ENCODE measurements at regions not wholly inside any gene's neighbourhood (a gene's known extent, or its start where the extent isn't known, plus 50 kb on each side); places are given as distances from the start of the nearest gene placed in this dataset.
"Not testable (repeated sequence)": the region's sequence is repeated elsewhere in the genome, so short reads cannot be mapped to it uniquely, and the experiment has no call there.

DNA sequence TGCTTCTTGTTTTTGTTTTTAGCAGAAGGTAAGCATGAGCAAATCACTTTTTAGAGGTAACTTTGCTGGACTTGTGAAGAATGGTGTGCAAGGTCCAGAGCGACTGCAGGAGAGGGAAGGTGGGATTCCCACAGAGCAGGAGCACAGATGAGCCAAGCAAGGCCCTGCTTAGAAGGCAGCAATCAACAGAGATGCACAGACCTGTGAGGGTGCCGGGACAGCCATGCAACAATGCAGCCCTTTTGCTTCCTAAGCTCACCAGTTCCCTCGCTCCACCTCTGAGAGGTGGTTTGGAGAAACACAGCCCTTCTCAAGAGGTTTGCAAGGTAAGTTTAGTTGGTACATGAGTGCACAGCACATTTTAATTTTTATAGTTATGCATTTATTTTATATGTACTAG, 85.1 kb upstream of the FBXO28 start:
- not testable (repeated sequence) for DNase-seq

DNA sequence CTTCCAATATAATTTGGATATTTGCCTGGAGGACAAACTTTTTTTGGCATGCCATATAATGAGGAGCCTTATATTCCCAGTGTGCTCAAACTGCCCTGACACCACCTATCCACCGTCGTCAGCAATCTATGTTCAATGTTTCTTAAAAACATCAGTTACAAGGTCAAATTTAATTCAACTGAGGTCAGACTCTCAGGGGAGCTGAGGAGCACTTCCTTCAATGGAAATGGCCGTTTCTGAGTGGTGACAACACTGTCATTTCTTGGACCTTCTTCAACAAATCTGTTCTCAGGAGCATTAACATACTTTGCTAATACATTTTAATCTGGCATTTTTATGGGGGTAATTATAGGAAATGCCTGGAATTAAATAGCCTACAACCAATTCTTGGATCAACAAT, 90.8 kb upstream of the FBXO28 start:
- not testable (repeated sequence) for DNase-seq

DNA sequence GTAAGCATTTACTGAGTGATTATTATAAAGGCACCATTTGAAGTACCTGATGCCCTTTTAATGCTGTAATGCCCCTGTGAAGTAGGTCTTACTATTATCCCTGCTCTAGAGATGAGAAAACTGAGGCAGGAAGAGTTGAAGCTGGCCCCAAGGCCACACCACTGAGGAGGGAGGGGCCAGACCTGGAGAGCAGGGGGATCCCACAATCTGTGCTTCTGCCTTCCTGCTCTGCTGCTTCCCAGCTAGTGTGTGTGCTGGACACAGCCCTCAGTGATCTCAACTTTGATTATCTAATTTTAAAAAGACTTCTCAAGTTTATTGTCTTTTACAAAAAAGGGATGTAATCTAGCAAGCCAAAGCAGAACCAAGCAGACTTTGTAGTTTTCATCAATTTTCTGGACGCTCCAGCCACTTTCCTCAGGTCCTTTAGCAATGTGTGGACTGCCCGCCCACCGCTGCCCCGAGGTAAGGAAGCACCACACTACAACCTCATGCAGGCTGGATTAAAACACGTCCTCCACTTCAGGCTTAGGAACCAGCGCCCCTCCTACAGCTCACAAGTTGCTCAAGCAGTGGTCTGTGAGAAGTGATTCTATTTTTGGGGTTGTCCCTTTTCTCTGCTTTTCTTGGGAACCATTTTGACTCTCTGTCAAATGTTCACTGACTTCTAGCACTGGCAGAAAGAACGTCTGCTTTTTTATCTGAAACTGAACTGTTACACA, 91.5 kb upstream of the FBXO28 start:
- not testable (repeated sequence) for DNase-seq

GRCh38 chr1:224019866-224020265, 94.0 kb upstream of the FBXO28 start:
- not testable (repeated sequence) for DNase-seq

- not testable (repeated sequence) for DNase-seq
Measured at GRCh38 chr1:224015782-224016181, 98.1 kb upstream of the FBXO28 start.

- no peak for DNase-seq
Measured at GRCh38 chr1:224014330-224014649, 99.6 kb upstream of the FBXO28 start.

DNA sequence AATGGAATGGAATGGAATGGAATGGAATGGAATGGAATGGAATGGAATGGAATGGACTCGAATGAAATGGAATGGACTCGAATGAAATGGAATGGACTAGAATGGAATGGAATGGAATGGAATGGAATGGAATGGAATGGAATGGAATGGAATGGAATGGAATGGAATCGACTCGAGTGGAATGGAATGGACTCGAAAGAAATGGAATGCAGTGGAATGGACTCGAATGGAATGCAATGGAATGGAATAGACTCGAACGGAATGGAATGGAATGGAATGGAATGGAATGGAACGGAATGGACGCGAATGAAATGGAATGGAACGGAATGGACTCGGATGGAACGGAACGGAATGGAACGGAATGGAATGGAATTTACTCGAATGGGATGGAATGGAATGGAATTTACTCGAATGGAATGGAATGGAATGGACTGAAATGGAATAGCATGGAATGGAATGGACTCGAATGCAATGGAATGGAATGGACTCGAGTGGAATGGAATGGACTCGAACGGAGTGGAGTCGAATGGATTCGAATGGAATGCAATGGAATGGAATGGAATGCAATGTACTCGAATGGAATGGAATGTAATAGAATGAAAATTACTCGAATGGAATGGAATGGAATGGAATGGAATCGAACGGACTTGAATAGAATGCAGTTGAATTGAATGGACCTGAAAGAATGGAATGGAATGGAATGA, 100.1 kb upstream of the FBXO28 start:
- not testable (repeated sequence) for DNase-seq

GRCh38 chr1:224012807-224013434, 101.0 kb upstream of the FBXO28 start:
- DNase-seq, result not testable (repeated sequence)

DNA sequence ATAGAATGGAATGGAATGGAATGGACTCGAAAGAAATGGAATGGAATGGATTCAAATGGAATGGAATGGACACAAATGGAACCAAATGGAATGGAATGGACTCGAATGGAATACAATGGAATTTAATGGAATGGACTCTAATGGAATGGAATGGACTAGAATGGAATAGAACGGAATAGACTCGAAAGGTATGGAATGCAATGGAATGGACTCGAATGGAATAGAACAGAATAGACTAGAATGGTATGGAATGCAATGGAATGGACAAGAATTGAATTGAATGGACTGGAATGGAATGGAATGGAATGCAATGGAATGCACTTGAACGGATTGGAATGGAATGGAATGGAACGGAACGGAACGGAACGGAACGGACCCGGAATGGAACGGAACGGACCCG, 101.7 kb upstream of the FBXO28 start:
- not testable (repeated sequence) for DNase-seq

DNA sequence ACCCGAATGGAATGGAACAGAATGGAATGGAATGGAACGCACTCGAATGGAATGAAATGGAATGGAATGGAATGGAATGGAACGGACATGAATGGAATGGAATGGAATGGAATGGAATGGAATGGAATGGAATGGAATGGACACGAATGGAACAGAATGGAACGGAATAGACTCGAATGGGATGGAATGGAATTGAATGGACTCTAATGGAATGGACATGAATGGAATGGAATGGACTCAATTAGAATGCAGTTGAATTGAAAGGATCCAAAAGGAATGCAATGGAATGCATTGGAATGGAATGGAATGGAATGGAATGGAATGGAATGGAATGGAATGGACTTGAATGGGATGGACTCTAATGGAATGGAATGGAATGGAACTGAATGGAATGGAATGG, 102.2 kb upstream of the FBXO28 start:
- not testable (repeated sequence) for DNase-seq

DNA sequence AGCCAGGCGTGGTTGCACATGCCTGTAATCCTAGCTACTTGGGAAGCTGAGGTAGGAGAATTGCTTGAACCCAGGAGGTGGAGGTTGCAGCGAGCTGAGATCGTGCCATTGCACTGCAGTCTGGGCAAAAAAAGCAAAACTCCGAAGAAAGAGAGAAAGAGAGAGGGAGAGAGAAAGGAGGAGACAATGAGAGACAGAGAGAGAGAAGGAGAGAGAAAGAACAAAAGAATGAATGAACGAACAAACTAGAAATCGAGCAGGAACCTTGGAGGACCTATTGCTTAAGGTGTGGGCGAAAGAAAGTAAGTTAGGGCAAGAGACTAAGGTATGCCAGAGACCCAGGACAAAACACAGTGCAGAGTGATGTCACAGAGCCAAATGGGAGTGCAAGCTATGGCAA, 102.8 kb upstream of the FBXO28 start:
- DNase-seq, result not testable (repeated sequence)

GRCh38 chr1:224005973-224006372, 107.9 kb upstream of the FBXO28 start:
- DNase-seq, result not testable (repeated sequence)

DNA sequence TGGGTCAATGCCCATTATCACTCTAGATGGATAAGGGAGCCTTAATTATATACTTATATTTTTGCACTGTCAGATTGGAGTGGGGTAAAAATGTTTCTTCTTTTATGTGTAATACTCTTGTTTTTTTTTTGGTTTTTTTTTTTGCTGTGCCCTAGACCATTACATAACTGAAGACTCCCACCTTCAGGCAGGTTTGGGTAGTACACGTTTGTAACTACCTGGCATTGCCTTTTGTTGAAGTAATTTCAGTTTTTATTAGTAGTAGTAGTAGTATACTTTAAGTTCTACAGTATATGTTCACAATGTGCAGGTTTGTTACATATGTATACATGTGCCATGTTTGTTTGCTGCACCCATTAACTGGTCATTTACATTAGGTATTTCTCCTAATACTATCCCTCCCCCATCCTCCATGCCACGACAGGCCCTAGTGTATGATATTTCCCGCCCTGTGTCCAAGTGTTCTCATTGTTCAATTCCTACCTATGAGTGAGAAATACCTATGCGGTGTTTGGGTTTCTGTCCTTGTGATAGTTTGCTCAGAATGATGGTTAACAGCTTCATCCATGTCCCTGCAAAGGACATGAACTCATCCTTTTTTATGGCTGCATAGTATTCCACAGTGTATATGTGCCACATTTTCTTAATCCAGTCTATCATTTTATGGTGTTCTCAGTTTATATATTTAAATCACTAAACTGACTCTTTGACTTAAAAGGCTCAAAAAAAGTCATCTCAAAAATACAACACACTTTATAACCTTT, 109.2 kb upstream of the FBXO28 start:
- DNase-seq, result peak; percentile 47

- not testable (repeated sequence) for DNase-seq
Measured at GRCh38 chr1:224003896-224004295, 110.0 kb upstream of the FBXO28 start.

GRCh38 chr1:224001757-224002156, 112.2 kb upstream of the FBXO28 start:
- not testable (repeated sequence) for DNase-seq

- DNase-seq, result not testable (repeated sequence)
Measured at GRCh38 chr1:223999761-224000160, 114.2 kb upstream of the FBXO28 start.

- DNase-seq, result not testable (repeated sequence)
Measured at GRCh38 chr1:223998676-223999455, 115.0 kb upstream of the FBXO28 start.

GRCh38 chr1:223996376-223996775, 117.5 kb upstream of the FBXO28 start:
- DNase-seq, result not testable (repeated sequence)

GRCh38 chr1:223992456-223993246, 121.3 kb upstream of the FBXO28 start:
- DNase-seq, result peak; percentile 100

DNA sequence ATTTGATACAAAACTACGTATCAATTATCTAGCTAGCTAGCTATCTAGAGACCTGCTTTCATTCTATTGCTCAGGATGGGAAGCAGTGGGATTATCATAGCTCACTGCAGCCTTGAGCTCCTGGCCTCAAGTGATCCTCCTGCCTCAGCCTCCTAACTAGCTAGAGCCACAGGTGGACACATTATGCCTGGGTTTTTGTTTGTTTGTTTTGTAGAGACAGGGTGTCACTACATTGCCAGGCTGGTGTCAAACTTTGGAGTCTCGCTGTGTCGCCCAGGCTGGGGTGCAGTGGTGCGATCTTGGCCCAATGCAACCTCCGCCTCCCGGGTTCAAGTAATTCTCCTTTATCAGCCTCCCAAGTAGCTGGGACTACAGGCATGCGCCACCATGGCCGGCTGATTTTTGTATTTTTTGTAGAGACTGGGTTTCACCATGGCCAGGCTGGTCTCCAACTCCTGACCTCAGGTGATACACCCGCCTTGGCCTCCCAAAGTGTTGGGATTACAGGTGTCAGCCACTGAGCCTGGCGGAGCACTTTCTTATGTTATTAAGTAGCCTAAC, 122.5 kb upstream of the FBXO28 start:
- not testable (repeated sequence) for DNase-seq

DNA sequence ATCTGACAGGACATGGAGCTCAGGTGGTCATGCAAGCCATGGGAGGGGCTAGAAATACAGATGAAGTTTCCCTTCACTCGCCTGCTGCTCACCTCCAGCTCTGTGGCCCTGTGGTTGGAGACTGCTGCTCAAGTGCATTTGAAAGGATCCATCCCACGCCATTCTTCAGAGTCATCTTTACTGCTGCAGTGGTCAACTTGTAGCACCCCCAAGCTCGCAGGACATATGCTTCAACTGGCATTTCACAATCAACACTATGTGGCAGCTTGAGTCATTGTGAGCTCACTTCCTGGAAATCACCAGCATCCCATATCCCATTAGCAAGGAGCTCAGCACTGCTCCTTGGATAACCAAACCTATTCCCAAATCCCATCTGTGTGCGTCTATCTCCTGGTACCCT, 116.2 kb upstream of the TP53BP2 start:
- not testable (repeated sequence) for DNase-seq
